ENCODE measurements at regions not wholly inside any gene's neighbourhood (a gene's known extent, or its start where the extent isn't known, plus 50 kb on each side); places are given as distances from the start of the nearest gene placed in this dataset.
"Not testable (repeated sequence)": the region's sequence is repeated elsewhere in the genome, so short reads cannot be mapped to it uniquely, and the experiment has no call there.

DNA sequence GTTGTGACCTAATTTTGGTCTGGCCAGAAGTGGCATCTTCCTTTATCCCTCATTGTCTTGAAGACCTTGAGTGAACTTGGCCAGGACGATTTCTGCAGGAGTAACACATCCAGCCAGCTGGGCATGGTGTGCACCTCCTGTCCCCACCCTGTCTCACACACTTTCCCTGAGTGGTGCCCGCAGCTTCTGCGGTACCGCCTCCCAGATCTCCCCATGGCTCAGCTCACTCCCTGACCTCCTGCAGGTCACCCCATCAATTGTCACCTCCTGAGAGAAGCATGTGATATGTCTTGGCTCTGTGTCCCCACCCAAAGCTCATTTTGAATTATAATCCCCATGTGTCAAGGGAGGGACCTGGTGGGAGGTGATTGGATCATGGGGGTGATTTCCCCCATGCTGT is 50.2 kb upstream of the TP53I11 start:
- DNase-seq = no peak

DNA sequence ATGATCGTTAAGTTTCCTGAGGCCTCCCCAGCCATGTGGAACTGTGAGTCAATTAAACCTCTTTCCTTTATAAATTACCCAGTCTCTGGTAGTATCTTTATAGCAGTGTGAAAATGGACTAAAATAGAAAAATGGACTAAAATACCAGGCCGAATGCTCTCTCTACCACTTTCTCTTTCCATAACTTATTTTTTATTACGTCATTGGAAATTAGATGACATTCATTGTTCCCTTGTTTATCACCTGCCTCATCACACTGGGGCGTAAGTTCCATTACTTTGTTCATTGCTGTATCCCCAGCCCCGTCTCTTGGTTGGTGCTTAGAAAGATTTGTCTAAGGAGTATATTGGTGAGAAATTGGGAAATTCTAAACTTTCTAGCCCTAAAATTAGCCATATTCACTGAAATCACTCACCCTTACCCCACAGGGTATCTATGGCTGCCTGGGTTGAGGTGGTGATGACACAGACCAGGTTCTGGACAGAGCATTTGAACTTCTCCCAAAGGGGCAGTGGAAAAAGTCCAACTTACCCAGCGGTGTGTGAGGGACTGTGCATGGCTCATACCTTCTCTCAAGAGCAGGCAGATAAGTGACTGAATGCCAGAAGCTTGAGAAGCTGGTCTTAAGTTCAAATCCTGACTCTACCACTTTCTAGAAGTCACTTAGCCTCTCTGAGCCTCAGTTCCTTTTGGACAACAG is 50.9 kb upstream of the TP53I11 start:
- no peak for DNase-seq

DNA sequence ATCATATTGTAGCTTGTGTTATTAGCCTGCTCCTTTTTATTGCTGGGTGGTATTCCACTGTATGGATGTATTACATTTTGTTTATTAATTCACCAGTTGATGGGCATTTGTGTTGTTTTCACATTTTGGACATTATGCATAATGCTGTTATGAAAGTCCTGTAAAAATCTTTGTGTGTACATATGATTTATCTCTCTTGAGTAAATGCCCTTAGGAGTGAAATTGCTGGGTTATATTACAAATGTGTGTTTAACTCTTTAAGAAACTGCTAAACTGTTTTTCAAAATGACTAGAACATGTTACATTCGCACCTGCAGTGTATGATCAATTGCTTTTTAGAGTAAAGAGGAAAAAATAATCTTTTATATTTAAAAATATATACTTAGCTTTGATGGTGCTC is 54.4 kb upstream of the TP53I11 start:
- no peak for DNase-seq

DNA sequence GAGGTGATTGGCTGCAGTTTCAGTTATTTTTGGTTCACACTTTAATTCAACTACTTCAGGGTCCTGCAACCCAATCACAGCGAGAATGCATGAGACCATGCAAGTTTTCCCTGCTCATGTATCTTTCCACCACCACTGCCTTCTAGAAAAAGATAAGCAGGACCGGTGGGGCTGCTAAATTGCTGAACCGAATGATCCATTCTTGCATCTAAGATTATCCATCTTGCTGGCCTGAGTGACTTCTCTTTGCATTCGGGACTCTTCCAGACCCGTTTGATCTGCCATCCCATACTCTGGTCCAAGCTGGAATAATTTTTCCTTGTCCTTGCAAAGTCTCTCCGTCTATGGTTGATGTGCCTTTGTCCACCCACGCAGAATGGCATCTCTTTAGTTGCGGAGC is 56.3 kb upstream of the TP53I11 start:
- no peak for DNase-seq

DNA sequence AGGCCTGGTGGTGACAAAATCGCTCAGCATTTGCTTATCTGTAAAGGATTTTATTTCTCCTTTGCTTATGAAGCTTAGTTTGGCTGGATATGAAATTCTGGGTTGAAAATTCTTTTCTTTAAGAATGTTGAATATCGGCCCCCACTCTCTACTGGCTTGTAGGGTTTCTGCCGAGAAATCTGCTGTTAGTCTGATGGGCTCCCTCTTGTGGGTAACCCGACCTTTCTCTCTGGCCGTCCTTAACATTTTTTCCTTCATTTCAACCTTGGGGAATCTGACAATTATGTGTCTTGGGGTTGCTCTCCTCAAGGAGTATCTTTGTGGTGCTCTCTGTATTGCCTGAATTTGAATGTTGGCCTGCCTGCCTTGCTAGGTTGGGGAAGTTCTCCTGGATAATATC is 65.3 kb upstream of the TP53I11 start:
- DNase-seq = not testable (repeated sequence)

DNA sequence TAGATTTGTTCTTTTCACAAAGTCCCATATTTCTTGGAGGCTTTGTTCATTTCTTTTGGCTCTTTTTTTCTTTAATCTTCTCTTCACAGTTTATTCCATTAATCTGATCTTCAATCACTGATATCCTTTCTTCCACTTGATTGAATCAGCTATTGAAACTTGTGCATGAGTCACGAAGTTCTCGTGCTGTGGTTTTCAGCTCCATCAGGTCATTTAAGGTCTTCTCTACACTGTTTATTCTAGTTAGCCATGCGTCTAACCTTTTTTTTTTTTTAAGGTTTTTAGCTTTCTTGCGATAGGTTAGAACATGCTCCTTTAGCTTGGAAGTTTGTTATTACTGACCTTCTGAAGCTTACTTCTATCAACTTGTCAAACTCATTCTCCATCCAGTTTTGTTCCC is 65.8 kb upstream of the TP53I11 start:
- not testable (repeated sequence) for DNase-seq

DNA sequence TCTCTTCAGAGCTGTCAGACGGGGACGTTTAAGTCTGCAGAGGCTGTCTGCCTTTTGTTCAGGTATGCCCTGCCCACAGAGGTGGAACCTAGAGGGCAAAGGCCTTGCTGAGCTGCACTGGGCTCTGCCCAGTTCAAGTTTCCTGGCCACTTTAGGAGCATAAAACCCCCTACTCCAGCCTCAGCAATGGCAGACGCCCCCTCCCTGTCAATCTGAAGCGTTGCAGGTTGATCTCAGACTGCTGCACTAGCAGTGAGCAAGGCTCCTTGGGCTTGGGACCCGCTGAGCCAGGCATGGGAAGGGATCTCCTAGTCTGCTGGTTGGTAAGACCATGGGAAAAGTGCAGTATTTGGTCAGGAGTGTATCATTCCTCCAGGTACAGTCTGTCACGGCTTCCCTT is 66.6 kb upstream of the TP53I11 start:
- no peak for DNase-seq

DNA sequence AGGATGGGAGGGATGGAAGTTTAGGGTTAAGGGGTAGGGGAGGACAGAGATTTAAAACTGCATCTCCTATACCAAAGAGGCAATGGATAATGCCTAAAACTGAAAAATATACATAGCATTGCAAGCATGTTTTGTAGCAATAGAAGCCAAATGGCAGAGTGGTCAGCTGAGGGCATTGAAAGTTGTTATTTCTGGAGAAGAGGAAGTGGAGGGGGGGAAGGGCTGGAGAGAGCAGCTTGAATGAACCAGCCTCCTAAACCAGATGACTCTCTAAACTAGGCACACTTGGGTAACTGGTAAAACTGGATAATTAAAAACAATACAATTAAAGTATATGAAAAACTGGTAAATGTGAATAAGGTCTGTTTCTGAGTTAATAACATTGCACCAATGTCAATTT is 70.3 kb upstream of the TP53I11 start:
- DNase-seq = no peak

DNA sequence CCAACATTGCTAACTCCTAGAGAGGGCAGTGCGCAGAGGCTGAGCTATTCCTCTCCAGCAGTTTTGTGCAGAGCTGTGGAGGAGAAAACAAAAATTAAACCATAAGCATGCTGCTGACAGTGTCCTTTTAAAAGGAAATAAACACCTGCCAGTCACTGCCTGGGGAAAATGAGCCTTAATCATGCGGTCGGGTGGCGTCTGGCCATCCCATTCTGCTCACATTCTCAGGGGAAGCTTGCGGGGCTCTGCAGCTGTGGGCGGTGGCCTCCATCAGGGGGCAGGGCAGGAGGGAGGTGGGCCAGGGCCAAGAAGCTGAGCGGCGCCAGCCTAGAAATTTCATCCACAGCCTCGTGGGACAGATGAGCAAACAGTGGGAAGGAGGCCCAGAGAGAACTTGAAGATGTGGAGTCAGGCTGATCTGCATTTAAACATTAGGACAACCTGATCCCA is 71.0 kb upstream of the TP53I11 start:
- peak; percentile 40 for DNase-seq

DNA sequence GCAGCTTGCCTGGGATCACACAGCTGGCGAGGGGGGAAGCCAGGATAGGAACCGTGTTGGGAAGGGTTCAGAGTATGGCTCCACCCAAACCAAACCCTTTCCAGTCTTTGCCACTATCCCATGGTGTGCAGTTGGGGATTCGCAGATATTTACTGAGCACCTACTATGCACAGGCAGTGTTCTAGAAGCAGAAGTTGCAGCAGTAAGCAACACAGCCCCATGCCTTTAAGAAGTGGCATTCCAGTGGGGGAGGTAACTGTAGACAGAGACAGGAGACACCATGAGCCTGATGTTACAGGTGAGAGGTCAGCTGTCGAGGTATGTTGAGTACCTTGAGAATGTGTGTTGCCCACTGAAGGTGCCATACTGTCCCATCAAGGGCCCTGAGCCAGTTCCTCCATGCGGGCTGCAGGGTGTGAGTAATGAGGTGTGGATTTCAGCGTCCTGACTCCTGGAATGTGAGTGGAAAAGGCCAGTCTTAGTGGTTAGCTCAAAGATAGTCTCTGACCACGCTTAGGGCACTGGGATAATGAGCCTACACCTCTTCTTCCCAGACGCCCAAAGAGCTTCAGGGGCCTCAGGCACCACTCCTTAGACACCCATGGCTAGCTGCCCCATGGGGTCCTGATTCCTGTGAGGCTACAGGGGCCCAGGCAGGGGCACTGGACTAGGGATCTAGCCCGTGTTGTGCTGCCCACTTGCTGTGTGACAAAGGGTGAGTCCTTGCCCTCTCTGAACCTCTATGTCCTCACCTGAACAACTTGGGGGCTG is 71.8 kb upstream of the TP53I11 start:
- no peak for DNase-seq

DNA sequence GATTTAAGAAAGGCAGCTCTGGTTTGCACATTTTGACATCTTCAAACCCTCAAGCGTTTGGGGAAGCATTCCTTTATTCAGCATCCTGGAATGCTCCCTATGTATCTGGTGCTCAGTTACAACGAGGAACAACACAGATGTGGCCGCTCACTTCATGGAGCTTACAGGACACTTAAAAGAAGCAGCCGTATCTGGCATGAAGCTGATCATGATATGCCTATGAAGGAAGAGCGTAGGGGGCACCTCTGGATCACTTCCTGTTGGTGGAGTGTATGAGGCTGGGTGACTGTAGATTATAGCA is 72.3 kb upstream of the TP53I11 start:
- no peak for DNase-seq

DNA sequence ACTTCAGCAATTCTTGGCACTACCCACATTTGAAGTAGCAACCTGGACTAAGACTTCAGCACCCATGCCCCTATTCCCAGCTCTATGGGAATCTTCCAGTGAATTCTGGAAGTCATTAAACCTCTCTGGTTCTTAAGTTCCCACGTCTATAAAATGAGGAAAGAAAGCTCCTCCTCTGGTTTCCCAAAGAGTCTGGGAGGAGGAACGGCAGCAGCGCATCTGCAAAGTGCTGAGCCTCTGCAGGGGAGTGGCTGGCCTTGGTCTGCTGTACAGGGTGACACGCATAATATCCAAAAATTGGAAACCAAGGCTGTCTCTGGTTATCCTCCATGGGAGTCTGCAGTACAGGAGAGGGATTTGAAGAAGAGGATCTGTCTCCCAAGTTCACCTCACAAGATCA is 73.6 kb upstream of the TP53I11 start:
- DNase-seq = no peak

DNA sequence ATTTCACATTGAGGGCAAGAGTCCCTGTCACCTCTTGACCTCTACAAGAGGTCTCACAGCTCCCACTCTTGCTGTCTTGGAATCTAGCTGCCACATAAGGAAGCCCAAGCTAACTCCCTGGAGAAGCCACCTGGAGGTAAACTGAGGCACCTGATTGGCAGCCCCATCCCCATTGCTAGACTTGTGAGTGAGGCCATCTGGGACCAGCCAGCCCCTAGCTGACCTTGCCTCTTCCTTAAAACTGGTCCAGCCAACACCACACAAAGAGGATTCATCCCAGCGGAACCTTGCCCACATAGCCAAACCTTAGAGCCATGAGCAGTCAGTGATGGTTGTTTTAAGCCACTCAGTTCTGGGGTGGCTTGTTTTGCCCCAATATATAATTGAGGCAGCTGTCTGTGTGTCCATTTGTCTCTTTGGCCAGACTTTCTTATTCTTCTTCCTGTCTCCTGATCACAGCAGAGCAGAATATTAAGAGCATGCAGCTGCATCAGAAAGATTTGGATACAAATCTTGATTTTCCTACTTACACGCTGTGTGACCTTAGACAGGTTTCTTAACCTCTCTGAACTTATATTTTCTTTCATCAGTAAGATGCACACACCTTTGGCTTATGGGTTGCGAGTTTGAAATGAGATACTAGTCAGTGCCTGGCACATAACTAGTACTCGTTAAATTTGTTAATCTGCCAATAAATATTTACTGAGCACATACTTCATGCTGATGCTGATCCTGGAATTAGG is 74.3 kb upstream of the TP53I11 start:
- no peak for DNase-seq

DNA sequence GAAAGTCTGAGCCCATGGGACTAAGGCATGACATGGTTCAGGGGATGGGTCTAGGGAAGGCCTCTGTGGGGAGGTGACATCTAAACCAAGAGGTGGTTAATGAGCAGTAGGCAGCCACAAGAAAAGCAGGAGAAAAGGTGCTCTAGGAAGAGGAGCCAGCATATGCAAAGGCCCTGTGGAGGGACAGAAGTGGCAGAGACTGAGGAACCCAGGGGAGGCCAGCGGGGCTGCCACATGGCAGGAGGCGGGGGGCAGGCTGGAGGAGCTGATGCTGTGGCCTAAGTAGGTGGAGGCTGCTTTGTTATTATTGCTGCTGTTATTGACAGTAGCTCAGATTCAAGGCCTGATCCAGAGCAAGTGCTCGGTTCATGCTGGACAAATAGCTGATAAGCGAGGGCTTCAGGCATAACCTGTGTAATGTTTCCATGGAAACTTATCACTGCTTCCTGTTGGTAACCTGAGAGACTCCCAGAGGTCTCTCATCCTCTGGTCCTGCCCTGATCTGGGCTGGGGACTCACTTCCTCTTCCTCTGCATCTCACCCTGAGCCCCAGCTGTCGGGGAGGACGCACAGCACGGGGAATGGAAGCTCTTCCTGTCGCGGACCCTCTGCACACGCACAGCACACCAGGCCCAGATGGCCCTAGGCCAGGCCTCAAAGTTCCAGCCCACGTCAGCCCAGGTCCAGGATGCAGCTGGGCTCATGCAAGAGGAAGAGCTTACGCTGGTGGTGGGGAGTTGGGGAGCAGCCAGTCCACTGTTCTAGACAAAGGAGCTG is 75.2 kb upstream of the TP53I11 start:
- no peak for DNase-seq

DNA sequence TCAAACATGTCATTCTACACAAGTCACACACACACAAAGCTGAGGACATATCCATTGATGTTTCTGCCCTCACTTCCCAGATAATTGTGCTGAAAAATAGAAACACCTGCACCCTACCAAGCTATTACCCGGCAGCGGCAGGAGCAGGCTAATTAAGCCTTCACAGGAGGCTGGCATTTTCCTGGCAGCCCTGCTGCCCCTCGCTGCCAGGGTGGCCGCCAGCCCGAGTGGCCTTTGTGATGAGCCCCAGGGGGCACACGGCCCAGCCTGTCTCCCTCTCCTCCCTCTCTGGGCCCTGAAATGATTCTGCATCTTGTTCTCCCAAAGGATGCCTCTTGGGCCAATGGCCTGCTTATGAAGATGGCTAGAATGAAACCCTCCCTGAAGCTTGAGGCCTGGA is 76.2 kb upstream of the TP53I11 start:
- no peak for DNase-seq

DNA sequence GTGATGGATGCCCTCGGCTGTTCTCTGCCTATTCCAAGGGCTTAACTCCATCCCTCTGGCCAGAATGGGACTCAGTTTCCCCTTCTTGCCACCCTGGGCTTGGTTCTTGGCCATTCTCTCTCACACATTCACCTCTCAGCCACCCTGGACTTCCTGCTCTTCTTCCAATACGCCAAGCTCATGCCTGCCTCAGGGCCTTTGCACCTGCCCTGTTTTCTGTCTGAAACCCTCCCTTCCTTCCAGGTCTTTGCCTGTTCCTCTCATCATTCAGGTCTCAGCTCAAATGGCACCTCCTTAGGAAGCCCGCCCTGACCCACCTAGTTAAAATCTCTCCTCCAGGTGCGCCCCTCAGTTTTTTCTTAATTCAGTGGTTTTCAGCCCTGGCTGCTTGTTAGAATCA is 76.6 kb upstream of the TP53I11 start:
- no peak for DNase-seq

DNA sequence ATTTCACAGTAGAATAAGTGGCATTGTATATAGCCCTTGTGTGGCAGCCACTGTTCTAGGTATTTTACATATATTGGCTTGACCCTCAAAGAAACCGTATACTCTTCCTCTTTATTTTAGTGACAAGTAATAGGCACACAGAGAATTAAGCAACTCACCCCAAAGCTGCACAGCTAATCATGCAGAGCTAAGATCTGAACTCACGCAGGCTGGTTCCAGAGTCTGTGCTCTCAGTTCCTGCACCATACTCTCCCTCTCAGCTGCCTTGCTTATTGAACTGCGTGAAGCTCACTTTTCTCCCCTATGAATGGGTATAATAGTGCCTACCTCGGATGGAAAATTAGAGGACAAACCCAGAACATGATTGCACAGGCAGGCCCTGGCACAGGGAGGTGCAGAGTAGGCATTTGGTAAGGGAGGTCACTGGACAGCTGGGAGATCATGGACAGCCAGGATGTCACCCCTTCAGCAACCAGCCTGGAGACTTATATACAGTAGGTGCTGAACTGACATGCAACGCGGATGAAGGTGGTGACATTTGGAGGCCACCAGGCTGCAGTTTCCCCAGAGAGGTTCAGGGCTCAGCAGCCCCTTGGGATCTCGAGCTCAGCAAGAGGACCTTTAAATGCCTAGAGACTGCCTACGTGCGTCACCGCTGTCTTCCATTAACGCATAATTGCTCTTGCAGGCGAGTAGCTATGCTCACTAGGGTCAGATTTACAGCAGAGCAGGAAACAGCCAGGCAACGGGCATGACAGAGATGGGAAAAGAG is 78.4 kb upstream of the TP53I11 start:
- peak; percentile 53 for DNase-seq

DNA sequence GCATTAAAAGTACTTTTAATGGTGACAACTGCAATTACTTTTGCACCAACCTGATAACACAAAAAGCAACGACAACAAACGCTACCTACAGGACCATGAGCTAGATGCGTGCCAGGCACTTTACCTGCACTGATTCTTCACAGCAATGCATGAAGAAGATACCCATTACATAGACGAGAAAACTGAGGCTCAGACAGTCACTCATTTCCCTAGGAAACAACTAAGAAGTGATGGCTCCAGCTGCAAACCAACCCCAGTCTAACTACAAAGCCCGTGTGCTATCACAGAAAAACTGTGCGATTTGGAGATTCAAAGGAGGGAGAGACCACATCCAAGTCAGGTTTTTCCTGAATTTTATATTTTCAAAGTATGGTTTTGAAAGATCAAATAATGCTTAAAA is 80.1 kb upstream of the TP53I11 start:
- no peak for DNase-seq

DNA sequence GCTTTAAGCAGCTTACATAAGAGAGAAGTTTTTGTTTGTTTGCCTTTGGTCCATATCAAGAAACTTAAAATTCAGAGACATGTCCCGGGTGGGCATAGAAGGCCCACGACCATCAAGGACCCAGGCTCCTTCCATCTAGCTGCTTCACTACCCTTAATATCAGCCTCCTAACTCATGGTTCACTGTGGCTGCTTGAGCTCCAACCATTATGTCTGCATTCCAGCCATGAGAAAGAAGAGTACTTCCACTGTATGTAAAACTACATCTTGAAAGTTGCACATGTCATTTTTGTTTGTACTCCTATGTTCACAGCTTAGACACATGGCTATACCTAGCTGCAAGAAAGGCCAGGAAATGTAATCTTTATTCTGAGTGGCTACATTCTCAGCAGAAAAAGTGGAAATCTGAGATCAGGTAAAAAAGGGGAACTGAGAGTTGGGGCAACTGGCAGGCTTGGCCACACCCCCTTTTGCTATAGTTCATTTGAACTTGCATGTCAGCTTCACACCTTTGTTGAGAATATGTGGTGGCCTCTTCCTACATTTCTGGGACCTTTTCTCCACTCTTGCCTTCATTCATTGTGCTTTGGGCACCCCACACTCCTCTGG is 81.3 kb upstream of the TP53I11 start:
- DNase-seq = no peak

DNA sequence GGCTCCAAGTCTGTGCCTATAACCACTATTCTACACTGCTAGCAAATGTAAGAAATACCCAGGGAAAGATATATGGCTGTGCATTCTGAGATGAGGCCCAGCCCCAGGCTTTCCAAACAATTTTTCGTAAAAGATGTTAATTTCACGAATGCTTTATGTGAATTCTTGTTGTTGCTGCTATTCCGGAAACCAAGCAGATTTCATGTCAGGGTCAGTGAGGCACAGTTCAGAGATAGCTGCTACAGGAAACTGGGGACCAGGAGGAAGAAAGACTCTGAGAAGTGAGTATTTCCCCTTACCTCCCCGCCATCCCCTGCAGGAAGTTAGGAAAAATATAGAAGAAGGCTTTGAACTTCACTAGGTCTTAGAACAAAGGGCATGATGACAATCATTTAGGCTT is 84.7 kb upstream of the TP53I11 start:
- no peak for DNase-seq

DNA sequence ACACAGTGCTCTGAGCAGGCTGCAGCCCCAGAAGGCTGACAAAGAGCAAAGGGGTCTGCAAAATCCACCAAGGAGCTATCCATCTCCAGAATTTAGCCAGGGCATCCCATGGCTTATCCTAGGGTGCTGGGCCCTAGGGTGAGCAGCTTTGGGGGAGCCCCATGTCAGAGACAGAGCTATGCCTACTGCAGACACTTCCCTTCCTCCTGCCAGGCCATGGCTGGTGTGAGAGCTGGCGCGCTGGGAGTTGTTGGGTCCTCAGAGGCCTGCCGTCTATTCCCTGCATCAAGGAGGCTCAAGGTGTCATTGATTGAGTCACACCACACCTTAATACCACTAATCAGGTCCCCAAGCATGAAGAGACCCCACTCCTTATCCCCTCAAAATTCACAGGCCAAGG is 85.3 kb upstream of the TP53I11 start:
- no peak for DNase-seq

DNA sequence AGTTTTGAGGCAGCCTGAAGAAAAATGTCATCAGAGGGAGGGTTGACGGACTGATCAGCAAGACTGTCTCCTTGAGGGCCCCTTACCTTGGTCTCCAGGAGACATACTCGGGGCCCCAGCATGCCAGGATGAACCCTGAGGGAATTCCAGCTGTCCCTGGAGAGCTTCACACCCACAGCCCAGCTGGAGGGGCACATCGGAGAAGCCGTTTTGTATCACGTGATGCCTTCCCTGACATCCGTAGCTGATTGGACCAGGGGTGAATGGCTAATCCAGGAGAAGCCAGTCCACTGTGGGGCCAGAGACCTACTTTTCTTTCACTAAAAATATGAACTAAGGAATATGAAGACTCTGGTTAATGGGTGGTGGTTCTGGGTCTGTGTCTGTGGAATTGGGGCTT is 86.0 kb upstream of the TP53I11 start:
- no peak for DNase-seq

Measured in retina (tissue), 1 donor.